B cell (primary cell): ENCODE measurements at regions not wholly inside any gene's neighbourhood (a gene's known extent, or its start where the extent isn't known, plus 50 kb on each side); places are given as distances from the start of the nearest gene placed in this dataset.

Source experiments
- CTCF ChIP-seq: fragments of 200-600 bp; IDR thresholded peaks from one replicate; pipeline ENCODE4 v1.8.0; 2022; ENCODE audit warnings: antibody characterized with exemption, mild to moderate bottlenecking
- EZH2 ChIP-seq: IDR thresholded peaks from 2 replicates; pipeline ENCODE4 v1.6.1; 2012; ENCODE audit warnings: borderline replicate concordance, low read depth, mild to moderate bottlenecking, moderate library complexity, low read length; ENCODE audit not compliant: insufficient read depth, poor library complexity, severe bottlenecking

- no peak for TF ChIP-seq CTCF
- no peak for TF ChIP-seq EZH2
These were observed 360.2 kb upstream of the ROPN1 start for GRCh38 chr3:124352149-124352539.
